Hepatocyte (in vitro differentiated cells): ENCODE measurements at regions not wholly inside any gene's neighbourhood (a gene's known extent, or its start where the extent isn't known, plus 50 kb on each side); places are given as distances from the start of the nearest gene placed in this dataset.

Source experiments
- CTCF ChIP-seq: fragments of 200-600 bp; sonication (generic); IDR thresholded peaks from 2 replicates; pipeline ENCODE4 v1.5.1; 2016; ENCODE audit warnings: antibody characterized with exemption, mild to moderate bottlenecking; ENCODE audit not compliant: poor library complexity
- EZH2 ChIP-seq: fragments of 200-600 bp; sonication (generic); IDR thresholded peaks from 2 replicates; pipeline ENCODE4 v1.6.1; 2016; ENCODE audit warnings: antibody characterized with exemption, mild to moderate bottlenecking, borderline replicate concordance

- no peak for TF ChIP-seq CTCF
- TF ChIP-seq EZH2, result no peak
Measured at GRCh38 chr14:38070061-38070588, 137.6 kb upstream of the SSTR1 start.
